ENCODE measurements at regions not wholly inside any gene's neighbourhood (a gene's known extent, or its start where the extent isn't known, plus 50 kb on each side); places are given as distances from the start of the nearest gene placed in this dataset.

- Histone ChIP-seq H3K27me3 (no peaks in the 10 kb centered on the region), H3K4me3 (peak overlapping the region in 1 of 3 donors; percentile 10), H3K36me3 (no peaks in the 10 kb centered on the region), H3K4me1 (peaks cover 0 to 17% (median 6%) of the 10 kb centered on the region in 4 donors), H3K27ac (peak overlapping the region; percentile 5 to 67 (median 54)), H3K9me3 (no peaks in the 10 kb centered on the region)
- peak; percentile 96 to 98 (median 98) for ATAC-seq
- TF ChIP-seq, protein P1, sequence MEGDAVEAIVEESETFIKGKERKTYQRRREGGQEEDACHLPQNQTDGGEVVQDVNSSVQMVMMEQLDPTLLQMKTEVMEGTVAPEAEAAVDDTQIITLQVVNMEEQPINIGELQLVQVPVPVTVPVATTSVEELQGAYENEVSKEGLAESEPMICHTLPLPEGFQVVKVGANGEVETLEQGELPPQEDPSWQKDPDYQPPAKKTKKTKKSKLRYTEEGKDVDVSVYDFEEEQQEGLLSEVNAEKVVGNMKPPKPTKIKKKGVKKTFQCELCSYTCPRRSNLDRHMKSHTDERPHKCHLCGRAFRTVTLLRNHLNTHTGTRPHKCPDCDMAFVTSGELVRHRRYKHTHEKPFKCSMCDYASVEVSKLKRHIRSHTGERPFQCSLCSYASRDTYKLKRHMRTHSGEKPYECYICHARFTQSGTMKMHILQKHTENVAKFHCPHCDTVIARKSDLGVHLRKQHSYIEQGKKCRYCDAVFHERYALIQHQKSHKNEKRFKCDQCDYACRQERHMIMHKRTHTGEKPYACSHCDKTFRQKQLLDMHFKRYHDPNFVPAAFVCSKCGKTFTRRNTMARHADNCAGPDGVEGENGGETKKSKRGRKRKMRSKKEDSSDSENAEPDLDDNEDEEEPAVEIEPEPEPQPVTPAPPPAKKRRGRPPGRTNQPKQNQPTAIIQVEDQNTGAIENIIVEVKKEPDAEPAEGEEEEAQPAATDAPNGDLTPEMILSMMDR (IDR thresholded peaks at IDR 0.05), result no peak
- TF ChIP-seq POLR2A (IDR thresholded peaks at IDR 0.05), result no peak
- DNase-seq, result peak in 2 of 3 donors; percentile 33 to 70
- intact Hi-C loops (cut with DNase I), result no loop called here
These were observed 322.0 kb downstream of the AACS start for GRCh38 chr12:125387206-125387605.

DNA sequence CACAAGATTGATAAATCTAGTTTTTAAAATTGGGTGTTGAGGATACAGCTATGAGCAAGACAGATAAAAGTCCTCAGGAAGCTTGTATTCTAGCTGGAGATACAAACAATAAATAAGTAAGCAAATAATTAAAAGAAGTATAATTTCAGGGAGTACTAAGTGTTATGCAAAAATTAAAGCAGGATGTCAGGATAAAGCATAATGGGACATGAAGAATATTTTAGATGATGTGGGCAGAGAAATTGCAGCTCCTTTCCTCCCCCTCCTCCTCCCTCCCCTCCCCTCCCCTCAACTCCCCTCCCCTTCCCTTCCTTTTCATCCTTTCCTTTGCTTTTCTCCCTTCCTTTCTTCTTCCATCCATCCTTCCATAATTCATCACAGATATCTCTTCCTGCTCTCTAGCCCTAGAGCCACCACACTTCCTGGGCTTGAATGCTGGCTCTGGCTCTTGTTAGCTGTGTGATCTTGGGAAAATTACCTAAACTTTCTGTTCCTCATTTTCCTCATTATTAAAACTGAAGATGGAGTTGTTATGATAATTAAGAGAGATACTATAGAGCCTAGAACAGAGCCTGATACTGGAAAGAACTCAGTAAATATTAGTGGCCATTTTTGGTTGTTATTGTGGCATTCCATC, 323.9 kb downstream of the AACS start:
- intact Hi-C loops (cut with DNase I), result no loop called here
- ATAC-seq (no peak), DNase-seq (no peak)
- TF ChIP-seq, protein P1 (IDR thresholded peaks at IDR 0.05), result no peak
- no peak for TF ChIP-seq POLR2A (IDR thresholded peaks at IDR 0.05)
- no peak overlapping the region for H3K4me3 ChIP-seq
- no peaks in the 10 kb centered on the region for H3K36me3 ChIP-seq
- H3K27me3 ChIP-seq, result no peaks in the 10 kb centered on the region
- H3K27ac ChIP-seq, result no peak overlapping the region
- no peaks in the 10 kb centered on the region for H3K9me3 ChIP-seq
- H3K4me1 ChIP-seq, result peaks cover 0 to 17% (median 6%) of the 10 kb centered on the region in 4 donors

GRCh38 chr12:125393569-125393968, 328.3 kb downstream of the AACS start:
- TF ChIP-seq, protein P1 (IDR thresholded peaks at IDR 0.05), result no peak
- TF ChIP-seq POLR2A (IDR thresholded peaks at IDR 0.05), result no peak
- no peak for DNase-seq

DNA sequence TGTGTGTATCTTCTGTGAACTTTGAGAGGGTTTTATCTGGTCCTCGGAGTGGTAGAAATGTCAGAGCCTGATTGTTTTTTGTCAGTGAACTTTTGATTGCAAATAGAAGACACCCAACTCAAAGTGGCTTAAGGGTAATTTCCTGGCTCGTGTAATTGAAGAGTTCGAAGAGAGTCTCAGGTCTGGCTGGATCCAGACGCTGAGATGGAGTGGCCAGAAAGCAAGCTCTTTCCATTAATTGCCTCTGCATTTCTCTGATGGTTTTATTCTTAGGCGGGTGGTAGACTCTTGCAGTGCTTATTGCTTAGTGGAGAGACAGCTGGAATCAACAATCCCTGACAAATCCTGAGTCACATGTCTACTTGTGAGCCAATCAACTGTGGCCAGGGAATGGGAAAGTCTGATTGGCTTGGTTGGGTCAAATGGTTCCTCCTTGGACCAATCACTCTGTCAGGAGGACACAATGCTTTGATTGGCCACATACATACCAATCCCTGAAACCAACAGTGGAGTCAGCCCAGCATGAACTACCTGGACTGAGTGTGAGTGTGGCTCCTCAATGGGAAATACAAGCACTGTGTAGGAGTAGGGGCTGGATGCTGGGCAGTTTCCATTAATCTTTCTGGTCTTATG, 330.5 kb downstream of the AACS start:
- no peaks in the 10 kb centered on the region for H3K9me3 ChIP-seq
- WGBS (ENCODE audit: insufficient coverage, low coverage, low lambda C conversion rate, missing lambda C conversion rate), result 66% methylated on average over 5 of the region's 5 CpGs
- intact Hi-C loops (cut with DNase I), result no loop called here
- no peaks in the 10 kb centered on the region for H3K4me1 ChIP-seq
- no peak overlapping the region for H3K27ac ChIP-seq
- no peaks in the 10 kb centered on the region for H3K27me3 ChIP-seq
- no peaks in the 10 kb centered on the region for H3K36me3 ChIP-seq
- DNase-seq (no peak), ATAC-seq (no peak)
- TF ChIP-seq, protein P1 (IDR thresholded peaks at IDR 0.05), result no peak
- TF ChIP-seq POLR2A (IDR thresholded peaks at IDR 0.05), result no peak
- H3K4me3 ChIP-seq, result no peak overlapping the region

More at GRCh38 chr12:125393569-125393968, 328.3 kb downstream of the AACS start:
- Histone ChIP-seq H3K36me3 (no peaks in the 10 kb centered on the region), H3K4me3 (no peak overlapping the region), H3K27me3 (no peaks in the 10 kb centered on the region), H3K9me3 (no peaks in the 10 kb centered on the region), H3K4me1 (no peaks in the 10 kb centered on the region), H3K27ac (no peak overlapping the region)
- intact Hi-C loops (cut with DNase I), result no loop called here
- WGBS (ENCODE audit: insufficient coverage, low coverage, low lambda C conversion rate, missing lambda C conversion rate), result 48% methylated on average over 5 of the region's 7 CpGs
- no peak for ATAC-seq
